Mesothelial cell of epicardium (in vitro differentiated cells): ENCODE measurements at regions not wholly inside any gene's neighbourhood (a gene's known extent, or its start where the extent isn't known, plus 50 kb on each side); places are given as distances from the start of the nearest gene placed in this dataset.

Experiments used
- DNase-seq, 2 experiments: peaks; one replicate each; pipeline ENCODE4 v3.0.0; 2021; ENCODE audit warnings: low spot score in 2 of 2; ENCODE audit not compliant: unreplicated experiment in 2 of 2
- H3K27ac Mint-ChIP-seq: 2 replicates; pipeline ENCODE4 v1.8.0; 2021; ENCODE audit warnings: mixed read lengths
- H3K27me3 Mint-ChIP-seq: 2 replicates; pipeline ENCODE4 v1.8.0; 2021; ENCODE audit warnings: low read depth, mixed read lengths
- H3K36me3 Mint-ChIP-seq: 2 replicates; pipeline ENCODE4 v1.8.0; 2021; ENCODE audit warnings: mixed read lengths
- H3K4me1 Mint-ChIP-seq: 2 replicates; pipeline ENCODE4 v1.8.0; 2021; ENCODE audit warnings: mixed read lengths
- H3K4me3 Mint-ChIP-seq: 2 replicates; pipeline ENCODE4 v1.8.0; 2021; ENCODE audit warnings: mild to moderate bottlenecking, moderate library complexity, mixed read lengths
- H3K9me3 Mint-ChIP-seq: 2 replicates; pipeline ENCODE4 v1.8.0; 2021; ENCODE audit warnings: mixed read lengths
- TF ChIP-seq, protein P1 (sequence below): fragments of 200-600 bp; sonication (generic); IDR thresholded peaks from one replicate; pipeline ENCODE4 v1.5.0; 2021; ENCODE audit warnings: antibody characterized with exemption; ENCODE audit not compliant: unreplicated experiment

DNA sequence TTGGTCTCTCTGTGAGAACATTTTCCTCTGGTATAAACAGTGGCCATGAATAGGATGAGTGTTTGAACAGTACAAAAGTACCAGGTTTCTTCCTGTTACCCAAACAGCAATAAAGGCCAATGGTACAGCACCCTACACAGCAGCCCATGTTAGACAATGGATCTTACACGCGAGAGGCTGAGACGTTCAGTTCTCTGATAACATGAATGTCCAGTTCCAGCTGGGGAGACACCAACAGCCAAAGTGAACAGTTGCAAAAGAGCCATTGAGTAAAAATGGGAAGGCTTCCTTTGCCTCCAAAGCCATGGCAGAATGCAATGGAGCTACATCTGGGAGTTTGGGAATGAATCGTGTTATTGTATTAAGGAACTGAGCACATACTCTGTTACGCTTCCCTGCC is 246.8 kb upstream of the SGK1 start:
- TF ChIP-seq, protein P1, sequence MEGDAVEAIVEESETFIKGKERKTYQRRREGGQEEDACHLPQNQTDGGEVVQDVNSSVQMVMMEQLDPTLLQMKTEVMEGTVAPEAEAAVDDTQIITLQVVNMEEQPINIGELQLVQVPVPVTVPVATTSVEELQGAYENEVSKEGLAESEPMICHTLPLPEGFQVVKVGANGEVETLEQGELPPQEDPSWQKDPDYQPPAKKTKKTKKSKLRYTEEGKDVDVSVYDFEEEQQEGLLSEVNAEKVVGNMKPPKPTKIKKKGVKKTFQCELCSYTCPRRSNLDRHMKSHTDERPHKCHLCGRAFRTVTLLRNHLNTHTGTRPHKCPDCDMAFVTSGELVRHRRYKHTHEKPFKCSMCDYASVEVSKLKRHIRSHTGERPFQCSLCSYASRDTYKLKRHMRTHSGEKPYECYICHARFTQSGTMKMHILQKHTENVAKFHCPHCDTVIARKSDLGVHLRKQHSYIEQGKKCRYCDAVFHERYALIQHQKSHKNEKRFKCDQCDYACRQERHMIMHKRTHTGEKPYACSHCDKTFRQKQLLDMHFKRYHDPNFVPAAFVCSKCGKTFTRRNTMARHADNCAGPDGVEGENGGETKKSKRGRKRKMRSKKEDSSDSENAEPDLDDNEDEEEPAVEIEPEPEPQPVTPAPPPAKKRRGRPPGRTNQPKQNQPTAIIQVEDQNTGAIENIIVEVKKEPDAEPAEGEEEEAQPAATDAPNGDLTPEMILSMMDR = no peak
- no peak for DNase-seq
- Mint-ChIP-seq H3K9me3 (peaks cover 25% of the 10 kb centered on the region), H3K4me3 (no peak overlapping the region), H3K27ac (no peak overlapping the region), H3K27me3 (no peaks in the 10 kb centered on the region), H3K4me1 (no peaks in the 10 kb centered on the region), H3K36me3 (peaks cover 2% of the 10 kb centered on the region)

DNA sequence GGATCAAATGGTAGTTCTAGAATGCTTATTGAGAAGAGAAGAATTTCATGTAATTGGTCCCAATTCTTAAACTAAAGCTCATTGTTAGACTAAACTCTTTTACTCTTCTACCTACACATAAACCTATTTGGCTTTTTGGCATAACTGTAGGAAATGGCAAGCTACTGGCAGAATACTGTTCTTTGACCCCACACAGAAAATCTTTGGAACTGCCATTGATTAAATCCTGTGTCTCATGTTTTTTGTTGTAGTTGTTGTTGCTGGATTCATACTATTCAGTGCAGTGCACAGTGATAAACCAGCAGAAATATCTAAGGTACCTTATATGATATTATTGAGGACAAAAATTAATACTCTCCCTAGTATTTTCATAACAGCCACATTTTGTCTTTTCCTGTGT is 242.1 kb upstream of the SGK1 start:
- Mint-ChIP-seq H3K36me3 (no peaks in the 10 kb centered on the region), H3K4me1 (no peaks in the 10 kb centered on the region), H3K4me3 (no peak overlapping the region), H3K27me3 (no peaks in the 10 kb centered on the region), H3K27ac (no peak overlapping the region), H3K9me3 (peaks cover 10% of the 10 kb centered on the region)
- TF ChIP-seq, protein P1 = no peak
- DNase-seq = no peak

DNA sequence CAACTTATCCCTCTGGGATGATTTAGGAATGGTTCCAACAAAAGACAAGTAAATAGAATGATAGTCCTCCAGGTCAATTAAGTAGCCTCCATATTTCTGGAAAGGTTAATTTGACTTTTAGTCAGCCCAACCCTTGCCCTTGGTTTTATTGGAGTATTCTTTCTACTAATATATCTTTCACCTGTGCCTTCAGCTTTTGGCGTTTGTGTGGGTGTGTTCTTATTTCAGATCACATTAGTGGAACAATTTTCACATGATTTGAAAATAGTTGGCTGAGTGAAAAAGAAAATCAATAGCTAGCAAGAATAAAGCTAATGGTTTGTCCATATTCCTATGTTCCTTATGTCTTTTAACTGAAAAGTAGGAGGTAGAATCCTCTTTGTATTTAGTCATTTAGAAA is 239.6 kb upstream of the SGK1 start:
- Mint-ChIP-seq H3K27ac (no peak overlapping the region), H3K27me3 (no peaks in the 10 kb centered on the region), H3K4me3 (no peak overlapping the region), H3K36me3 (no peaks in the 10 kb centered on the region), H3K4me1 (no peaks in the 10 kb centered on the region), H3K9me3 (peaks cover 14% of the 10 kb centered on the region)
- TF ChIP-seq, protein P1 = no peak
- DNase-seq = no peak

DNA sequence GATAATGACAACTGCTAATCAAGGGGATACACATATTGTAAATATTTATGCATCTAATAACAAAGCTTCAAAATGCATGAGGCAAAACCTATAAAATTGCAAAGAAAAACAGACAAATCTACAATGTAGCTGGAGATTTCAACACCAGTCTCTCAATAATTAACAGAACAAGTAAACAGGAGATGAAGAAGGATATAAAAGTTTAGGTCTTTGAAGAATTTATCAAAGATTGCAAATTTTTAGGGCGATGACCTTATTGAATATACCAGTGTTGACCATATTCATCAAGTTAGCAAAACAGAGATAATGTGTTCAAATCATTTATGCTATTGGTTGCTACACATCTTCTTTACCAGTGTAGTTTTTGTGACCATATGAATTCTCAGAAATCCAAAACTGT is 237.8 kb upstream of the SGK1 start:
- Mint-ChIP-seq H3K36me3 (no peaks in the 10 kb centered on the region), H3K9me3 (peaks cover 20% of the 10 kb centered on the region), H3K4me1 (peaks cover 9% of the 10 kb centered on the region), H3K27ac (no peak overlapping the region), H3K27me3 (no peaks in the 10 kb centered on the region), H3K4me3 (no peak overlapping the region)
- TF ChIP-seq, protein P1 = no peak
- no peak for DNase-seq

DNA sequence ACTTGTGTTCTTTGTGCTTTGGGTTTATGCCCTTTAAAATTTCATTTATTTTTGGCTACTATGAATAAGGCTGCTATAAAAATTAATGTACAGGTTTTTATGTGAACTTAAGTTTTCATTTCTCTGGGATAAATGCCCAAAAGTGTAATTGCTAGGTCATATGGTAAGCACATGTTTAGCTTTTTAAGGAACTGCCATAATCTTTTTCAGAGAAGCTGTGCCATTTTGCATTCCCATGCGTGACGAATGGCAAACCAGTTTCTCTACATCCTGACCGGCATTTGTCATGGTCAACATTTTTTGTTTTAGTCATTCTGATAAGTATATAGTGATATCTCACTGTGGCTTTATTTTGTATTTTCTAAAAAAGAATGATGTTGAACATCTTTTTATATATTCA is 236.0 kb upstream of the SGK1 start:
- TF ChIP-seq, protein P1 = no peak
- Mint-ChIP-seq H3K4me3 (no peak overlapping the region), H3K9me3 (peaks cover 20% of the 10 kb centered on the region), H3K27ac (no peak overlapping the region), H3K27me3 (no peaks in the 10 kb centered on the region), H3K36me3 (no peaks in the 10 kb centered on the region), H3K4me1 (peaks cover 13% of the 10 kb centered on the region)
- DNase-seq = no peak
